CD4-positive, alpha-beta T cell treated with Interleukin-15 for 1 hour (primary cell): ENCODE measurements at regions not wholly inside any gene's neighbourhood (a gene's known extent, or its start where the extent isn't known, plus 50 kb on each side); places are given as distances from the start of the nearest gene placed in this dataset.

Experiments used
- DNase-seq: peaks from one replicate; pipeline ENCODE4 v3.0.0-alpha.2; 2020

- no peak for DNase-seq
These were observed 263.4 kb downstream of the HHIPL2 start for GRCh38 chr1:222284466-222284865.

DNA sequence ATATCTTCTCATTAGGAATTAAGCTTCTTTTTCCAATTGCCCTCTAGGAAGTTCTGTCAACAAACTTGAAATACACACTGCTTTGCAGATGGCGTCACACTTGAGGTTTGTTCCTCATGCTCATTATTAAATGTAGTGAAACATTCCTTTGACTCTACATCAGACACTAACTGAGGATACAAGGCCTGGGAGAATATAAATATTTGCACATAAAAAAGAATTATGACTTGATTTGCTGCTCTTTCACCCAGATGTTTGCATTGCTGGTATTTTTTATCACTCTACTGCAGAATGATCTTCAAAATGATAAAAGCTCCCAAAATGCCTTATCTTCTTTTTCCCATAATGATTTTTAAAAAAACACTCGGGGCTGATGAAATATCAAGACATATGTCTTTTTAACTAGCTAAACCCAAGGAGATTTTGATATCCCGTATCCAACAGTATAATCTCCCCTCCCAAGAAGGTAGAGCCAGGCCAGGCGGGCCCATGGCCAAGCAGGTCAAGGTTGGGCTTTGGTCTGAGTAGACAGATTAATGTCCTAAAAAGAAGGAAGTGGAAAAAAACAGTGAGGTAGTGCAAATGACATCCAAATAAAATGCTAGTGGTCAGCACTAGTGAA lies 264.6 kb downstream of the HHIPL2 start:
- DNase-seq, result no peak

- no peak for DNase-seq
These were observed 268.3 kb downstream of the HHIPL2 start for GRCh38 chr1:222279591-222279990.

DNA sequence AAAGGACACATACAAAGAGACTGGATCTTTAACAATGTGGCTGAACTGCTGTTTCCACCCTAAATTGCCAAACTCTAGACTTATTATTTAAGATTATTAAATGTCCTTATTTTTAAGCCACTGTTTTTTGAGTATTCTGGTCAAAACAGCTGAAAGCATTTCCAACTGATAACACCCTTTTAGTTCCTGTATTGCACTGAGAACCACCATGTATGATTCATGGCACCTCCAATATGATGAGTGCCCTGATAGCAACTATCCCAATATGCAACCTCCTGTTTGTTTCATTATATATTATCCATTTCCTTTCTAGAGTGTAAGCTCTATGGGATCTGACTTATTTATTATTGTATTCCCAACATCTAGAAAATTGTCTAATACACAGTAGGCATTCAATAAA lies 269.4 kb downstream of the HHIPL2 start:
- no peak for DNase-seq

- DNase-seq, result no peak
These were observed 272.0 kb downstream of the HHIPL2 start for GRCh38 chr1:222275729-222276465.

- DNase-seq, result no peak
These were observed 272.7 kb downstream of the HHIPL2 start for GRCh38 chr1:222275001-222275728.

DNA sequence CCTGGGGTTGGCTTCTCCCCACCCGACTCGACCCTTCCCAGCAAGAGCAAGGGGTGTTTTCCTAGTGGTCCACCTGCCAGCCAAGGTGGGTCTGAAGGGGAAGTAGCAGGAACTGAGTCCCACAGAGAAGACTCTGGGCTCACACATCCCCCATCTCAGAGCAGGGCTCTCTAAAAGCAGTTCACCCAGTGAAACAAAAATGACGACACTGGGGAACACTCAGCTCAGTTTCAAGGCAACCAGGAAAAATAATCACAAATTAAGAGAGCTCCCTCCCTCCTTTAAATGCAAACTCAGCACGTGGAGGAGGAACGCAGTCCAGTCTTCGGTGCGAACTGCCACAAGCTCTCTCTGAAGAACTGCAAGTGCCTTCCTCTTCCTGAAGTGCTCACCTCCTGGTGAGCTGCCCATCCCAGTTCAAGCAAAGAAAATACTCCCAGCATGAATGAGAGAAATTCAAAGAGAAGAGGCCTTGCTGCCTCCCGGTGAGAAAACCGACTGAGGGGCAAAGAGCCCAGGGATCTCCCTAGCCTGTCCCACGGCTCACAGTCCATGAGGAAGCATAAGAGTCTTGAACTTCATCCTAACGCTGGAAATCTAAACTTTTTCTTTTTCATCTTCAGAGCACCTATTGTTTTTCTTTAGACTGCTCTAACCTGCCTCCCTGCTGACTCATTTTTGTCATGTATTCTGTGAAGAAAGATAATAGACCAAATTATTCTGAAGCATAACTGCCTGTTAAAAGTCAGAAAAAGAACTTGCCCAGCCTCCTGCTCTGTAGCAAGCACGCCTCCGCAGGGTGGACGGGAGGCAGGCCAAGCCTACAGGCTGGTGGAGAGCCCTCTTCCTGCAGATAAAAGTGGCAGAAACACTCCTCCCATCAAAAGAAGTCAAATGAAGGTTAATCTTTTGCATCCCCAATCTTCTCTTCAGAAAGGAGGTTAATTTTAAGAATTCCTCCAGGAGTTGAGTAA lies 281.4 kb downstream of the HHIPL2 start:
- no peak for DNase-seq

GRCh38 chr1:222263791-222264190 lies 284.1 kb downstream of the HHIPL2 start:
- DNase-seq, result no peak

DNA sequence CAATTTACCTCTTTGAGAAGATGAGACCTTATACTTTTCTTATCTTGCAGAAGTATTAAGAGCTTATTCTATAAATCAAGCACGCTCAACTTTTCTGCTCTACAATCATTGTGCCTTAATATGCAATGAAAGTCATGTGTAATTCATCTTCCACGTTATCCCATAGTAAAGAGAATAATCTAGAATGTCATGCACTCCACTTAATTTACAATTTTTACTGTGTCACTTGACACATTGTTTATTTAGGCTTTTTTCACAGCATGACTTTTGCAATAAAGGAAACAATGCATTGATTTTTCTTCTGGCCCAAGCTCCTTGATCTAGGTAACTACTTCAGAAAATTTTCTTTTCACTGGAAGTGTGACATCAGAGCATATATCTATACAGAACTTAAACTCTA lies 290.9 kb downstream of the HHIPL2 start:
- no peak for DNase-seq

GRCh38 chr1:222256058-222256457 lies 291.8 kb downstream of the HHIPL2 start:
- DNase-seq, result no peak

GRCh38 chr1:222252788-222253187 lies 295.1 kb downstream of the HHIPL2 start:
- no peak for DNase-seq

- no peak for DNase-seq
These were observed 296.1 kb downstream of the HHIPL2 start for GRCh38 chr1:222251847-222252246.

- DNase-seq, result no peak
These were observed 297.5 kb downstream of the HHIPL2 start for GRCh38 chr1:222250376-222250775.

GRCh38 chr1:222247811-222248310 lies 300.0 kb downstream of the HHIPL2 start:
- DNase-seq, result no peak

DNA sequence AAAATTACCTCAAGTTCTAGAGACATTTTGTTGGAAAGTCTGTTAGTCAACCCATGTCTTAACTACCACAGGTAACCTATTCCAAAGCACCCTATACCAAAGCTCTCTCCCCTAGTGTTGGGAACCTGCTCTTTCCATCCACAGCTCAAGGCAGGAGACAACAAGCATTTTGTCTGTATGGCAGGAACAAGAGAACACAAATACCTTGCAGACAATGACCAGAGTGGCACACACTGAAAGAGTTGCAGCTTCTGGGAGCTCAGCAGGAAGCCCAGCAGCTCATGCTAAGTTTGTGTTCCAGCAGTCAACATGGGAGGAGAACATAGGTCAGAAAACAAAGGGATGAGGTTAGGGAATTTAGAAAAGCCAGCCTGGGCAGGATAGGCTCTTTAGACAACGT lies 300.8 kb downstream of the HHIPL2 start:
- DNase-seq, result no peak

DNA sequence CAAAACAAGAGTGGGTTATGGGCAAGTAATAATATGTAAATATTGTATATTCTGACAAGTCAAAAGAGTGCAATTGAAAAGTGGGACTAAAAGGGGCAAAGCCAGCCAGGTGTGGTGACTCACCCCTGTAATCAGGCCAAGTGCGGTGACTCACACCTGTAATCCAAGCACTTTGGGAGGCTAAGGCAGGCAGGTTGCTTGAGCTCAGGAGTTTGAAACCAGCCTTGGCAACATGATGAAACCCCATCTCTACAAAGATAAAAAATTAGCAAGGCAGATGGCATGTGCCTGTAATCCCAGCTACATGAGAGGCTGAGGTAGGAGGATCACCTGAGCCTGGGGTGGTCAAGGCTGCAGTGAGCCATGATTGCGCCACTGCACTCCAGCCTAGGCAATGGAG lies 304.0 kb downstream of the HHIPL2 start:
- DNase-seq, result no peak

DNA sequence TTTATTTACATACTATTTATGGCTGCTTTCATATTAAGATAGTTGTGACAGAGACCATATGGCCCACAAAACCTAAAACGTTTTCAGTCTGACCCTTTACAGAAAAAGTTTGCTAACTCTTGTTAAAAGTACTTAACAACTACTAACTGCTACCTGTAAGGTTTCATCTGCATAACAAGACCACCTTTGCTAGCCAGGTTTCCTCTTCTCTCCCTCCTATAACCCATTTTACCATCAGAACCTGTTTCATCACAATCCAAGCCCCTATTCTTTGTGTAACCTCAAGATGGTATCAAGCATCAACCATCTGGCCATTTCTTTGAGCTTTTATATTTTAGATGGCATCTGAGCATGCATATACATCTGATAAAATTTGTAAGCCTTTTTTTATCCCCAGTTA lies 305.4 kb downstream of the HHIPL2 start:
- no peak for DNase-seq

GRCh38 chr1:222241410-222241809 lies 306.5 kb downstream of the HHIPL2 start:
- no peak for DNase-seq

DNA sequence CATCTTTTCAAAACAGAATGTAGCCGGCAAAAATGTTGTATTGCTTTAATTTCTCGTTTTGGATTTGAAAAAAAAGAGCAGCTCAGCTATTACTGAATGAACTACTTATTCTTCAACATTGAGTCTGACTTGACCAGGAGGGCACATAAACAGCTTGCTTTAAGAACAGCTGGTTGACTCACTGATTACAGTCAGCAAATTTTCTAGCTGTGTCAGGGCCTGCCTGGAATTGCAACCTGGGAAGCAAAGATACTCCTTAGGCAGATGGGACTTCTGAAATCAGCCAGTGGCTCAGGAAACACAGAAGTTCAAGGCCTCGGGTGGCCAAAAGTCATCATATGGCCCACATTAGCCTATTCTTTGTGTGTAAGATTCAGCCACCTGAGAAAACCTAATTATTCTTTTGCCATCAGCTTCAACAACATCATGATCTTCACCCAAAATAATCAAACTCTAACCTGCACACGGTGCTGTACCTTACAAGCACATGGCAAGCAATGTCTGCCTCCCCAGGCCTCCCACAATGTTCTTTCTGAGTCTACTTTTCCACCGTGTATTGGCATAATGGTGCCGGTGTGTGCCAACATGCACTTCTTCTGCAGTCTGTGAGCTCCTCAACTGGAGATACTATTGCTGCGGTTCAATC lies 307.2 kb downstream of the HHIPL2 start:
- DNase-seq, result no peak

GRCh38 chr1:222239130-222239529 lies 308.8 kb downstream of the HHIPL2 start:
- no peak for DNase-seq

- DNase-seq, result no peak
These were observed 313.6 kb downstream of the HHIPL2 start for GRCh38 chr1:222234351-222234750.
